Pancreas (tissue), 10 donors: ENCODE measurements at regions not wholly inside any gene's neighbourhood (a gene's known extent, or its start where the extent isn't known, plus 50 kb on each side); places are given as distances from the start of the nearest gene placed in this dataset.

Experiments used
- ATAC-seq, 4 donors: fragments of 200-7000 bp; cut with Tn5 transposase; one replicate each; pipeline versions ENCODE4 v1.8.0 to v1.9.1; 2020; ENCODE audit warnings: mild to moderate bottlenecking in 4 of 4, moderate library complexity in 4 of 4
- DNase-seq, 6 donors: peaks; one replicate each; pipeline ENCODE4 v3.0.0-alpha.2; 2020
- FAIRE-seq: peaks from 2 replicates; lab custom pipeline; 2012; peaks lifted over from hg19 to GRCh38; lab: Jason Lieb, UNC
- H3K27ac ChIP-seq, 4 donors: fragments of 200-600 bp; sonication (generic); 1 replicate in 3 of 4; 2 replicates in 1 of 4; pipeline versions ENCODE4 v1.5.0 to v1.8.0; 2020
- H3K27me3 ChIP-seq, 4 donors: fragments of 200-600 bp; one replicate each; pipeline ENCODE4 v1.8.0; 2021
- H3K36me3 ChIP-seq, 3 donors: fragments of 200-600 bp; sonication (generic) in 1 of 3; one replicate each; pipeline versions ENCODE4 v1.5.0 to v1.8.0; 2020 to 2021
- H3K4me1 ChIP-seq, 3 donors: fragments of 200-600 bp; one replicate each; pipeline ENCODE4 v1.8.0; 2021
- H3K4me3 ChIP-seq, 4 donors: fragments of 200-600 bp; sonication (generic) in 2 of 4; one replicate each; pipeline versions ENCODE4 v1.5.0 to v1.8.0; 2020 to 2021
- H3K9me3 ChIP-seq, 4 donors: fragments of 200-600 bp; one replicate each; pipeline ENCODE4 v1.8.0; 2021
- CTCF ChIP-seq, 4 donors: fragments of 200-600 bp; sonication (generic) in 3 of 4; IDR thresholded peaks; one replicate each; pipeline versions ENCODE4 v1.5.0 to v1.8.0; 2021; ENCODE audit warnings: antibody characterized with exemption in 4 of 4
- WGBS, 2 donors: extraction: QIAGEN DNeasy Blood & Tissue Kit; methylation state at CpG; one replicate each; pipeline ENCODE4 v1.1.7; 2013; 5-methylcytosine and 5-hydroxymethylcytosine counted together
- intact Hi-C, 3 donors: fragments of 100-400 bp; cut with DNase I; formaldehyde crosslinking; loops; one replicate each; pipeline versions ENCODE4 v1.11.1 to v1.14.2; 2022
- donor health status: healthy with polysubstance abuse.
- donor health status: DM: no; HTN: no; CAD: no; lungs with moderate emphysema.
- donor health status: DM: no; HTN: no; CAD: no.
- donor health status: control.
- donor health status: control.
- donor health status: Bipolar disorder and iron deficiency.
- donor health status: DM: yes; HTN: yes; CAD: no.
- donor health status: DM: no; HTN: no; CAD: no.
- donor health status: DM: no; HTN: no; CAD: no.
- donor health status: DM: yes; HTN: yes; CAD: no.

GRCh38 chr10:111367531-111367930 lies 290.7 kb downstream of the ADRA2A start:
- H3K9me3 ChIP-seq, result no peaks in the 10 kb centered on the region
- WGBS, 2 donors, result 79 to 82% methylated on average over 2 of the region's 2 CpGs
- H3K27ac ChIP-seq, result no peak overlapping the region
- no peak overlapping the region for H3K4me3 ChIP-seq
- DNase-seq, result no peak
- H3K4me1 ChIP-seq, result no peaks in the 10 kb centered on the region
- intact Hi-C loops, result loop anchor here in 2 of 3 donors (10.0 kb wide), 1 partner anchor 293 kb away; the partner anchor contains the start of gene ADRA2A (in 2 of the 2)
- ATAC-seq, result no peak
- no peaks in the 10 kb centered on the region for H3K27me3 ChIP-seq
- H3K36me3 ChIP-seq, result no peaks in the 10 kb centered on the region
- TF ChIP-seq CTCF (IDR thresholded peaks at IDR 0.05), result no peak
- FAIRE-seq, result no peak

GRCh38 chr10:111370101-111370500 lies 293.3 kb downstream of the ADRA2A start:
- no peak for TF ChIP-seq CTCF (IDR thresholded peaks at IDR 0.05)
- no peaks in the 10 kb centered on the region for H3K4me1 ChIP-seq
- H3K27me3 ChIP-seq, result no peaks in the 10 kb centered on the region
- no peak for DNase-seq
- 64% methylated on average over 3 of the region's 3 CpGs for WGBS, 2 donors
- intact Hi-C loops, result no loop called here
- ATAC-seq, result no peak
- no peaks in the 10 kb centered on the region for H3K9me3 ChIP-seq
- no peak overlapping the region for H3K4me3 ChIP-seq
- no peak for FAIRE-seq
- no peak overlapping the region for H3K27ac ChIP-seq
- no peaks in the 10 kb centered on the region for H3K36me3 ChIP-seq

- no peak for DNase-seq
- WGBS, 2 donors, result 73 to 77% methylated on average over 1 of the region's 1 CpG
Observed at GRCh38 chr10:111373696-111374095, 296.9 kb downstream of the ADRA2A start.

GRCh38 chr10:111379534-111380187 lies 302.8 kb downstream of the ADRA2A start:
- WGBS, 2 donors, result 35 to 38% methylated on average over 2 of the region's 2 CpGs
- Histone ChIP-seq H3K4me1 (no peaks in the 10 kb centered on the region), H3K27ac (no peak overlapping the region), H3K36me3 (no peaks in the 10 kb centered on the region), H3K4me3 (no peak overlapping the region), H3K27me3 (no peaks in the 10 kb centered on the region), H3K9me3 (no peaks in the 10 kb centered on the region)
- intact Hi-C loops, result no loop called here
- no peak for FAIRE-seq
- no peak for DNase-seq
- peak in 1 of 4 donors; percentile 30 for ATAC-seq
- no peak for TF ChIP-seq CTCF (IDR thresholded peaks at IDR 0.05)

More at GRCh38 chr10:111373696-111374095, 296.9 kb downstream of the ADRA2A start:
- intact Hi-C loops, result no loop called here
- no peak overlapping the region for H3K4me3 ChIP-seq
- H3K27ac ChIP-seq, result no peak overlapping the region
- H3K4me1 ChIP-seq, result no peaks in the 10 kb centered on the region
- H3K9me3 ChIP-seq, result no peaks in the 10 kb centered on the region
- no peak for TF ChIP-seq CTCF (IDR thresholded peaks at IDR 0.05)
- ATAC-seq (no peak), FAIRE-seq (no peak)
- H3K36me3 ChIP-seq, result no peaks in the 10 kb centered on the region
- no peaks in the 10 kb centered on the region for H3K27me3 ChIP-seq

GRCh38 chr10:111384556-111384955 lies 307.7 kb downstream of the ADRA2A start:
- H3K4me3 ChIP-seq, result no peak overlapping the region
- ATAC-seq (no peak), FAIRE-seq (no peak), DNase-seq (no peak)
- no peaks in the 10 kb centered on the region for H3K4me1 ChIP-seq
- H3K36me3 ChIP-seq, result no peaks in the 10 kb centered on the region
- no peaks in the 10 kb centered on the region for H3K27me3 ChIP-seq
- no peak overlapping the region for H3K27ac ChIP-seq
- intact Hi-C loops, result no loop called here
- no peaks in the 10 kb centered on the region for H3K9me3 ChIP-seq
- TF ChIP-seq CTCF (IDR thresholded peaks at IDR 0.05), result no peak
